GM19240 (cell line): ENCODE measurements at regions not wholly inside any gene's neighbourhood (a gene's known extent, or its start where the extent isn't known, plus 50 kb on each side); places are given as distances from the start of the nearest gene placed in this dataset.

Experiments
- DNase-seq: peaks from one replicate; pipeline ENCODE4 v3.0.0; 2011; ENCODE audit warnings: low spot score; ENCODE audit not compliant: insufficient read length

DNA sequence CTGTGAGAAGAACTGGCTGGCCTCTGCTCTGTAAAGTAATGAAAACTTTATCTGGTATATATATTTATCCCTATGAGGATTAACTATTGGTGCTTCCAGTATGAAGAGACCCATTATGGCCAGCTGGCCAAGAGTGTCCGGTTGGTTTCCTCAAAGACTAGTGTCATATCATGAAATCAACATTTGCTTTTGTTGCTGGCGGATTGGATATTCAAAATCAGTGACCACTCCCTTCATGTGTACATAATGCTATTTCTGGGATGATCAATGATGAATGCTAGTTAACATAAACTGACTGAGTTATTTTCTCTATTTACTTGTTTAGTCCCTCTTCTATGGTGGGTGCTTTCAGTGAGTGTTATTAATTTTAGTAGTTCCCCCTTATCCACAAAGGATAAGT is 60.8 kb upstream of the NUDT12 start:
- no peak for DNase-seq

DNA sequence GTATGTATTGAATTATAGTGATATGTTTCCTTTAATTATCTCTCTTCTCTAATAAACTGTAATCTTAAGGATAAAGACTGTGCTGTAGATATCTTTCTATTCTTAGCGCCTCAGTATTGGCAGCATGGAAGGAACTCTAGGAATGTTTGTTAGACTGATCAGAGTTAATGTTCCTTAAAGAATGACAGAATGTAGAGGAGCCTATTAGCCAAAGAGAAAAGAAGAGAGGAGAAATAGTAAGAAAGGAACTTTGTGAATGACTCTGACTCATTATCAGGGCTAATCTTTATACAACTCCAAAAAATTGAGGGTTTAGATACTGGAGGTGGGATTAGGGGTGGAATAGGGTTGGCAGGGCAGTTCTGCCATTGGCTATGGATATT is 59.0 kb upstream of the NUDT12 start:
- no peak for DNase-seq

DNA sequence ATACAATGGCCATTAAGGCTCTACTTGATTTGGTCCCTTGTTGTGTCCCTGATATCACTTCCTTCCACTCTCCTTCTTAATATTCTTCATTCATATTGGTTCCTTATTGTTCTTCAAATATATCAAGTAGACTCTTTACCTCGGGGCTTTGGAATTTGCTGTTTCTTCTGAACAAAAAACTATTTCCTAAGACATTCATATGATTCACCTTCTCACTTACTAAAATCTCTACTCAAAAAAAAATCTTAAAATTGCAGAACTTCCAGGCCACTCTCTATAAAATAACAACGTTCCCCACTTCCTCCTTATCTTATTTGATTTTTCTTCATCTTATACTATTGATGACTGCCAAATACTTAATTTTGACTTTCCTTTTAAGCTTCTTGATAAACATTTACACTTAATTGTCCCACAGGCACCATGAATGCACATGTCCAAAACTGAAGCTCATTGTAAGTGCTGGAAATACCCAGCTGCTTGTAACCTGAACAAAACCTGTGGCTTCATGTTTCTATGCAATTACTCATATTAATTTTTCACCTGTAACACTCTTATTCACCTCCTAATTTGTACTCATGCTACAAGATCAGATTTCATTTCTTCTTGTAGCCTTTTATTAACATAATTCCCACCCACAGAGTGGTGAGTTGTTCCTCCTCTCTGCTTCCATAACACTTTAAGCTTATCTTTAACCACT is 58.4 kb upstream of the NUDT12 start:
- DNase-seq = no peak

DNA sequence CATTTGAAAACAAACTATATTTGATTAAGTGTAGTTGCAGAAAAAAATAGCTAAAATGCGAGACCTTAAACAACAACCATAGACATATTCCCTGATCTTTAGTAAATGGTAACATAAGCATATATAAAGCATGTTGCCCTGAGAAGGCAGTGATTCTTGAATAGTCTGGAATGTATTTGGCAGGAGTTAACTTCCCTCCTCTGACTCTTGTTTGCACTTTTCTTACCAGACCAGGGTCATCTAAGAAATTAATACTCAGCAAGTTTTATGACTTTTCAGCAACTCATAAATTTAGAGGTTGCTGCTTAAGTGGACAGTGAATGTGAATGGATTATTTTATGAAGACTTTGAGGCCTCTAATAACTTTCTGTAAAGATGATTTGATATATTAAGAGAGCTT is 55.3 kb upstream of the NUDT12 start:
- DNase-seq = no peak

DNA sequence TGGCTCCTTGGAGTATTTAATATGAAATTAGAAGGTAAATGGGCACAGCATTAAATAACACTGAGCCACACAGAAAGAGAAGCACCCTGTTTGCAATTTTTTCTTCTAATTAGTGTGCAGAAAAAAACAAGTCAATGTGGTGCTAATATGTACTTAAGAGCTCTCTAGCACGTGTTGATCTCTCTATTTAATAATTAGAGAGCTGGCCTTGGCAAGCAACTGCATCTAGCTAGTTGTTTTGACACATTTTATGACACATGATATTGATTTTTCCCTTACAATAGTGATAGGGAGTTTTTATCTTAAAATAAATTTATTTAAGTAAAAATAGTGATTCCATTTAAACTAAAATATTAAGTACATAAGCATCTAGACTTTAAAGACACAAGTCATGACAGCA is 54.5 kb upstream of the NUDT12 start:
- no peak for DNase-seq

DNA sequence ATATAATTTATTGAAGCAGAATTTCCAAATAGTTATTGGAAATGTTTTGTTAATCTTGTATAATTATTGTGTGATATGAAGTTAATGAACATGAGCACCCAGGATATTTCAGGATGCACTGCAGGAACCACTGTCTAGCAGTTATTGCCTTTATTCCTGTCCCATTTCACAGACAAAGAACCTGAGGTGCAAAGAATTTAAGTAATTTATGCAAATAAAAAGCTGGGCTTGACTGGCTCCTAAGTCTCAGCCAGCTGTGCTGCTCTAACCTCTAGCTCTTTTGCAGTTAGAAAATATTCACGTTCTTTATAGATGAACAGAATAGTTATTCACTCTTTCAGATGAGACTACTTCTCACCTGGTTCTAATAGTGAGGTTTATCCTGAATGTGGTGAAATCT is 50.0 kb upstream of the NUDT12 start:
- no peak for DNase-seq
